Peyer's patch (tissue), 4 donors: ENCODE measurements at regions not wholly inside any gene's neighbourhood (a gene's known extent, or its start where the extent isn't known, plus 50 kb on each side); places are given as distances from the start of the nearest gene placed in this dataset.

Experiments used
- DNase-seq, 3 donors: peaks; one replicate each; pipeline ENCODE4 v3.0.0-alpha.2; 2017 to 2019
- H3K27ac ChIP-seq, 4 donors: fragments of 200-600 bp; sonication (generic); one replicate each; pipeline ENCODE4 v1.5.1; 2016 to 2019
- H3K27me3 ChIP-seq, 2 donors: fragments of 200-600 bp; sonication (generic); one replicate each; pipeline ENCODE4 v1.5.1; 2019
- H3K36me3 ChIP-seq, 3 donors: fragments of 200-600 bp; sonication (generic); one replicate each; pipeline ENCODE4 v1.5.1; 2016 to 2019
- H3K4me1 ChIP-seq, 4 donors: fragments of 200-600 bp; sonication (generic); one replicate each; pipeline ENCODE4 v1.5.1; 2016 to 2019
- H3K4me3 ChIP-seq, 4 donors: fragments of 200-600 bp; sonication (generic); 1 replicate in 3 of 4; 2 replicates in 1 of 4; pipeline ENCODE4 v1.5.1; 2016 to 2019; ENCODE audit warnings: mild to moderate bottlenecking in 1 of 4
- H3K9me3 ChIP-seq, 4 donors: fragments of 200-600 bp; sonication (generic); one replicate each; pipeline ENCODE4 v1.5.1; 2016 to 2019; ENCODE audit warnings: mild to moderate bottlenecking in 1 of 4
- CTCF ChIP-seq, 6 experiments: fragments of 450-650 bp in 4 of 6; fragments of 200-600 bp in 2 of 6; sonication (generic) in 1 of 6; IDR thresholded peaks; one replicate each; pipeline ENCODE4 v1.5.1; 2017 to 2019; ENCODE audit warnings: antibody characterized with exemption in 6 of 6, mild to moderate bottlenecking in 3 of 6, moderate library complexity in 1 of 6
- POLR2A ChIP-seq, 2 donors: fragments of 450-650 bp; IDR thresholded peaks; one replicate each; pipeline ENCODE4 v1.5.1; 2017; ENCODE audit warnings: antibody characterized with exemption in 2 of 2, mild to moderate bottlenecking in 2 of 2, moderate library complexity in 2 of 2

GRCh38 chr6:68476611-68477010 is 158.5 kb upstream of the ADGRB3 start:
- Histone ChIP-seq H3K27ac (no peak overlapping the region), H3K9me3 (no peaks in the 10 kb centered on the region), H3K4me1 (no peaks in the 10 kb centered on the region), H3K27me3 (no peaks in the 10 kb centered on the region), H3K4me3 (no peak overlapping the region), H3K36me3 (no peaks in the 10 kb centered on the region)
- TF ChIP-seq CTCF (IDR thresholded peaks at IDR 0.05) (no peak), POLR2A (IDR thresholded peaks at IDR 0.05) (no peak)
- no peak for DNase-seq

GRCh38 chr6:68473433-68474210 is 161.5 kb upstream of the ADGRB3 start:
- no peak overlapping the region for H3K27ac ChIP-seq
- DNase-seq: no peak
- H3K27me3 ChIP-seq: no peaks in the 10 kb centered on the region
- H3K36me3 ChIP-seq: no peaks in the 10 kb centered on the region
- H3K4me3 ChIP-seq: no peak overlapping the region
- no peaks in the 10 kb centered on the region for H3K9me3 ChIP-seq
- TF ChIP-seq CTCF (IDR thresholded peaks at IDR 0.05) (no peak), POLR2A (IDR thresholded peaks at IDR 0.05) (no peak)
- H3K4me1 ChIP-seq: no peaks in the 10 kb centered on the region

GRCh38 chr6:68468244-68468884 is 166.7 kb upstream of the ADGRB3 start:
- Histone ChIP-seq H3K4me1 (no peaks in the 10 kb centered on the region), H3K9me3 (no peaks in the 10 kb centered on the region), H3K36me3 (no peaks in the 10 kb centered on the region), H3K4me3 (no peak overlapping the region), H3K27me3 (no peaks in the 10 kb centered on the region), H3K27ac (no peak overlapping the region)
- no peak for TF ChIP-seq POLR2A (IDR thresholded peaks at IDR 0.05)
- DNase-seq: no peak

- no peaks in the 10 kb centered on the region for H3K4me1 ChIP-seq
- no peaks in the 10 kb centered on the region for H3K27me3 ChIP-seq
- DNase-seq: no peak
- no peak for TF ChIP-seq POLR2A (IDR thresholded peaks at IDR 0.05)
- no peak for TF ChIP-seq CTCF (IDR thresholded peaks at IDR 0.05)
- H3K27ac ChIP-seq: no peak overlapping the region
- no peak overlapping the region for H3K4me3 ChIP-seq
- peaks cover 0 to 9% (median 0%) of the 10 kb centered on the region in 4 donors for H3K9me3 ChIP-seq
- no peaks in the 10 kb centered on the region for H3K36me3 ChIP-seq
Measured at GRCh38 chr6:68458447-68458846, 176.6 kb upstream of the ADGRB3 start.

GRCh38 chr6:68447112-68447511 is 188.0 kb upstream of the ADGRB3 start:
- H3K9me3 ChIP-seq: no peaks in the 10 kb centered on the region
- TF ChIP-seq POLR2A (IDR thresholded peaks at IDR 0.05) (no peak), CTCF (IDR thresholded peaks at IDR 0.05) (no peak)
- DNase-seq: no peak
- no peak overlapping the region for H3K27ac ChIP-seq
- H3K27me3 ChIP-seq: no peaks in the 10 kb centered on the region
- H3K4me1 ChIP-seq: no peaks in the 10 kb centered on the region
- H3K4me3 ChIP-seq: no peak overlapping the region
- H3K36me3 ChIP-seq: no peaks in the 10 kb centered on the region

GRCh38 chr6:68445926-68446325 is 189.2 kb upstream of the ADGRB3 start:
- Histone ChIP-seq H3K27me3 (no peaks in the 10 kb centered on the region), H3K4me3 (no peak overlapping the region), H3K27ac (no peak overlapping the region), H3K9me3 (no peaks in the 10 kb centered on the region), H3K36me3 (no peaks in the 10 kb centered on the region), H3K4me1 (no peaks in the 10 kb centered on the region)
- TF ChIP-seq POLR2A (IDR thresholded peaks at IDR 0.05) (no peak), CTCF (IDR thresholded peaks at IDR 0.05) (no peak)
- DNase-seq: no peak
